HG03097 (cell line): ENCODE measurements at regions not wholly inside any gene's neighbourhood (a gene's known extent, or its start where the extent isn't known, plus 50 kb on each side); places are given as distances from the start of the nearest gene placed in this dataset.

ENCODE experiments used
- ATAC-seq: cut with Tn5 transposase; IDR thresholded peaks from one replicate; pipeline ENCODE4 v1.9.1; 2021; ENCODE audit not compliant: unreplicated experiment, low FRiP score

DNA sequence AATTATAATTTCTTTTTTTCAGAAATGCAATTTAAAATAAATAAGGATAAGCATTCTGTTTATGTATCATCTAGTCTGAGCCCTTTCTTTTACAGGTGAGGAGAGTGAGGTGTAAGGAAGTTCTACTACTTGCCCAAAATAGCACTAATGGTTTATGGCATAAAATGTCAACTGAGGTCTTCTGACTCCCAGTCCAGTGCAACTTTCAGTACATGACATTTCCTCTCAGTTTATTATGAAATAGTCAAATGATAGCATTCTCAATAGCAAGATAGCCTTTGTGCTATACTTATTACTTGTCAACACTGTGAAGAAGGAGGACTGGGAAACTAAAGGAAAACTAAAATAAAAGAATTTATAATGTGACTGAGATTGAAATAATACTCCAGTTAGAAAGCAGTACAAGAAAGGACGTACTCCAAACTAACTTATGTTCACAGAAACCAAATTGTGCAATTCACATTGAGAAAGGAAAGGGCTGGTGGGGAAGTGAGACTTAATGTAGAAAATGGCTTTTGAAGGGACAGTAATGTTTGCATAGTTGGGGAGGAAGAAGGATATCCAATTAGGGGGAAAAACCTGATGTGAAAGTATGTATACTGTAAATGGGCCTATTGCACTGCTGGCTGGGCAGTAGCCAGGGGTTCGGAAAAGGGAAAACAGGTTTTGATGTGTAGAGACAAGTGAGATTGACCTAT, 166.7 kb upstream of the ZEB2 start:
- no peak for ATAC-seq

DNA sequence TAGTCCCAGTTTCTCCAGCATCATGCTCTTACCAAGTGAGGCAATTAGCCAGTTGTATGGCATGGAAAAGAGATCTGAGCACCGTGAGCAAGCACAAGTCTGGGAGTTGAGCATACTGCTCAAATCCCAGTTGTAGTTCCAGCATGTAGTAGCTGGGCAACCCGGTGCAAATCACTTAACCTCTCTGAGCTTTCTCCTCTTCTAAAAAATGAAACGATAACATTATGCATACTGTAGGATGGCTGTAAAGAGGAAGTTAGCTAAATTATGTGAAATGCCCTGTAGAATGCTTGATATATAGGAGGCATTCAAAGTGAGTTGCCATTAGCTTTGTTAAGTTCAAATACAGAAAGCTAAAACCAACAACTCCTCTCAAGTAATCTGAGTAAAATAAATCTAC, 164.0 kb upstream of the ZEB2 start:
- no peak for ATAC-seq

DNA sequence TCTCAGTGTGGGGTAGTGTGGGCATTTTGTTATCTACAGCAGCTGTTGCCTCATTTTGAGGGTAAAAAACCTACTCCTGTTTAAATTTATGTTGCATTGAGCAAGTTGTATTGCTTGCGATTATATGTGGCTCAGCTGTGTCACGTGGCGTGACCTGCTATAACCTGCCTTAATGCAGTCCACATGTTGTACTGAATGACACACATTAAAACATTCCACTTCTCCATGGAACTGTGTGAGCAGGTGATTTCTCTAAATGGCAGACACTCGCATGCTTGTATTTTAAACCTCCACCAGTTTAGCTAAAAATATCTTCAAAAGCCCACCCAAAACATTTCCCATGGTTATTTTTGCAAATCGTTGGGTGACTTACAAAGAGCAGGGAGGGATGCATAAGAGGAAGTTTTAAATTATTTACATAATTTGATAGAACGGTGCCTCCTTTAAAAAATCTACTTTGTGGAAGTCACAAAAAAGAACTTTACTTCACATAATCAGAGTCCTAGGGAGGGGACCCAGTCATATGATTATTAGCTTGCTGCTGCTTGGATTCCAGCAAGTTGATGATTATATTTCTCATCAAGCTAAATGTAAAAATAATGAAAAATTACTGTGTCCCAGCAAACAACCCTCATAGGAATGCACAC, 163.3 kb upstream of the ZEB2 start:
- no peak for ATAC-seq

DNA sequence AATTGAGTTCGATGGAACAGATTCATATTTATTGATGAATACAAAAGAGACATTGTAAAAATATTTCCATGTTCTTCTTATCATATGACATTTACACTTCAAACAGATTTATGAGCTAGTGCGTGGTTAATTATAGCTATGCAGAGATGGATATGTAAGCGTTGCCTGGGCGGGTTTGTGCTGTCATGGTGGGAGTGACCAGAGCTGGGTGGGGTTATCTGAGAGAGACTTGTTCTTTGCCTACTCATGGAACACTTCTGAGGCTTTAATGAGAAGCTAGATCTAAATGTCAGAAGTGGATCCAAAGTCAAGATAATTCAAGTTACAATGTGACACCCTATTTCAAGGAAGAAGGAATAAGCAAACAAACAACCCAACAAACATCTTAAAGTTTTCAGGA, 162.3 kb upstream of the ZEB2 start:
- ATAC-seq: no peak

DNA sequence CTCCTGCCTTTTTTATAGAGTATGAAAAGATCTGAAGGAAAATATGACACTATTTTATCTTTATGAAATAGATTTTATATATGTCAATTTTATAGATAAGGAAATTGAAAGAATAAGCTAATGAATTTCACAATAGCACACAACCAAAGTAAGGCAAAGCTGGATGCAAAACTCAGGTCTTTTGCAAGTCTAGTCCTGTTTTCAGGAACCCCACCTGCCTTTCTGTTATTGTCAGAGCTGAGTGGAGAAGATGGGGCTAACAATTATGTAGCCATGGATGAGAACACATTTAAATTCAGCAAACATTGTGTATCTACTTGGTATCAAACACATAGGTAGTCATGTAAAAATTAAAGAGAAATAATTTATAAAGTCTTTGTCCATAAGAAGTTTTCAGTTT, 161.5 kb upstream of the ZEB2 start:
- no peak for ATAC-seq

DNA sequence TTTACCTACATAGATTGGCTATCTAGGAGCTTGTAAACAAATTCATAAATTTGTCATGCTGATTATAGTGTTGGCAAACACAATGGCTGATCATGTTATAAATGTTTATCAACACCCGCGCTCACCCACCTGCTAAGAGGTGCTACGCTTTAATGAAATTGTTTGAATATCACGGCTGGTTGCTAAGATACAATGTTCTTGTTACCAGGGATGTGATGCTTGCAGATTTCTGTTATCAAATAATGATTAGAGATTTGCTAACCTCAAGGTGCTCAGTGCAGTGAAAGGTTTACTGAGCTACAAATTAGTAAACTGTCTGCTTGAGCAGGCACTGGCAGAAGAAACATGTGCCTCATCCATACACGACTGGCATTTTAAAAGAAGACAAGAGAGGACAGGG, 160.0 kb upstream of the ZEB2 start:
- no peak for ATAC-seq

DNA sequence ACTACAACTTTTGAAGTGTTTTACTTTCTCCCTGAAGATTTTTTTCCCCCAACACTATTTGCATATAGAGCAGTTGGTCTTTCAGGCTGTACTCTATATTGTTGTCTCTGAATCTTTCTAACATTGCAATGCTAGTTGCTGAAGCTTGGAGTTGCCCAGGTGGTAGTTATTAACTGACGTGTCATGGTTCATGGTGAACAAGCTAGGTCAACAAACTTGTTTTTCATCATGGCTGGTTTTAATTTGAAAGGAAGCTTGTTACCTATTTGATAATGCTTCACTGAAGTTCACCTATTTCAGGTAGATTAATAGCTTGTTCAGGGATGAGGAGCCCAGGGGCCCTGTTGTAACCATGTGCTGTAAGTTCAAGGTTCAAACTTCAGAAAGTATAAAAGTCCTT, 158.8 kb upstream of the ZEB2 start:
- no peak for ATAC-seq

DNA sequence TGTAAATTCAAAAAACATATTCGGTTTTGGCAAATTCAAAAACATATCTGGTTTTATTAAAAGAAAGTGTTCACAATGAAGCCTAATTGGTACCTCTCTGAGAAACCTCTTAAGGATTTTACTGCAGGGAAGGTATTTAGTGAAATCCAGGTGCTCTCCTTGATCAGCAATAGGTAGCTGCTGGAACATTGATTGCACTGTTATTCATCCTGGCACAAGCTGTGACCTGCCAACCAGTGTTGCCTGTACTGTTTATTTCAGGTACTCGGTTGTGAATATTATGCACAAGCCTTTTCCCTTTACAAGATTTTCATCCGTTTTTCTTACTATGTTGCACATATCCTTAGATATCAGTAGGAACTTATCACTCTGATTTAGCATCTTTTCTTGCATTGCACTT, 155.8 kb upstream of the ZEB2 start:
- no peak for ATAC-seq

DNA sequence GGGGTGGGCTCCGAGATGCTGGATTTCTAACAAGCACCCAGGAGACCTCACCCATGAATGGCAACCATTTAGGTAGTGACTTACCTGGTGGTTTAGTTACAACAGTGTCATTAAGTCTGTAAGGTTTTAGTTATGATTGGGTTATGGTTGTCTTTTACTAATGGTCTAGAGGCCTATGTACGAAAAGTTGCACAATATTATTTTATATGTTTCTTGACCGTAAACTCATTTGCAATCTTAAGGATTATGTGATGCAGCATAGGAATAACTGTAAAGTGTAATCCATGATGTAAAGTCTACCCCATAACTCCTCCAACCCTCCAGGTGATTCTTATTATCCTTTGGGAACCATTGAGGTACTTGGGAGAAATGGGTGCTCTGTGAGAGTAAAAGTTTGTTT, 155.4 kb upstream of the ZEB2 start:
- no peak for ATAC-seq

DNA sequence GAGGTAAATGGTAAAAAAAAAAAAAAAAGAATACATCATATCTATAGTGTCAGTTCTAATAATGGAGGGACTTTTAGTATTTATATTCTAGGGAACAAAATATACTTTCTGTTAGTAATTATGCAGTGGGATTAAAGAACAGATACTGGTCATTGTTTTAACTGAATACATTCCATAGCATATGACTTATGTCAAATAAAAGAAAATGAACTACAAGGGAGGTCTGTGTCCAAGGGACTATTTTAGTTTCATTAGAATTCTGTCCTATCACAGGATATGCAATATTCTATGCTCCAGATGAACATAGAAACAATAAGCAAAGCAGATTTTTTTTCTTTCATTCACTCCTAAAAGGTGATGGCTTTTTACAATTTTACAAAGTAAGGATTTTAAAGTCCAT, 154.2 kb upstream of the ZEB2 start:
- ATAC-seq: no peak

DNA sequence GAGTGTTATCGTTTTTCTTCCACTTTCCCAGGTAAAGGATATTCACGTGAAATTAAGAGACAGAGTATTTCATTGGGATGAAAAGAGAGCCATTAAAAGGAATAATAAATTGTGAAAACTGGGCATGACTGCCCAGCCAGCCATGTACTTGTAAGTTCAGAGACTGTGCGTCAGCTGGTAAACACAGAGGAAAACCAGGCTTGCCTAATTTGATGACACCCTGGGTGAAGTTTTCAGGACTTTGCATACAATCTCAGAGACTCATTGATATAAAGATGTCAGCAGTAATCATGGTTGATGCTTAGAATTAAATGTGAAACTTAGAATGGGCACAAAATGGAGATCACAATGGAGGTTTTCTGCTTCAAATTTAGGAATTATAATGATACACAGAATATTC, 153.5 kb upstream of the ZEB2 start:
- ATAC-seq: no peak

DNA sequence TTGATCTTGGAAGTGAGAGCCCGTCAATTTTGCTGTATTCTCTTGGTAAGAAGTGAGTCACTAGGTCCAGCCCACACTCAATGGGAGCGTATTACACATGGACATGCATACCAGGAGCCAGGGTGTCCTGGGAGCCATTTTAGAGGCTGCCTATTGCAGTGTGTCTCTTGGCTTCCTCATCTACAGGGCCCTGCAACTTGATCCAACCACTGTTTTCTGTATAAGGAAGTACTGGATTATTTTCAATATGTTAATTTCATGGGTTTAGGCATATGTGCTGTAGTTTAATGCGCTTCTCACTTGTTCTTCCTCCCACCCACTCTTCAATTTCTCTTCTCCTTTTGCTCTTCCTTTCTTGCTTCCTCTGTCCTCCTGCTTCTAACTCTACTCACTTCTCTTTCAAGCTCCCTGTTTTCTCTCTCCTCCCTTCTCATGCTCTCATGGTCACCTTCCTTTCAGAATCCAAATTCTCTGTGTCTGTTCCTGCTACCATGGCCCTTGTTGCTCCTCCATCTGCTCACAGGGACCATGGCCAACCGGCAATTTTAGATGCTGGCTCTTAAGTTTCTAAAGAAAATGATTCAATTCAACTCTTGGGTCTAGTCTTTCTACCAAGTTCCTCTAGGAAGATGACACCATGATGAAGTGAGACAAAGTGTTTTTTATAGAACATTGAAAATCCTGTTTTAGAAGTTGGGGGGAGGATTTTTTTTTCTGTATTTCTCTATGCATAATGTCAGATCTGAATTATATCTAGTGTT, 152.0 kb upstream of the ZEB2 start:
- no peak for ATAC-seq

DNA sequence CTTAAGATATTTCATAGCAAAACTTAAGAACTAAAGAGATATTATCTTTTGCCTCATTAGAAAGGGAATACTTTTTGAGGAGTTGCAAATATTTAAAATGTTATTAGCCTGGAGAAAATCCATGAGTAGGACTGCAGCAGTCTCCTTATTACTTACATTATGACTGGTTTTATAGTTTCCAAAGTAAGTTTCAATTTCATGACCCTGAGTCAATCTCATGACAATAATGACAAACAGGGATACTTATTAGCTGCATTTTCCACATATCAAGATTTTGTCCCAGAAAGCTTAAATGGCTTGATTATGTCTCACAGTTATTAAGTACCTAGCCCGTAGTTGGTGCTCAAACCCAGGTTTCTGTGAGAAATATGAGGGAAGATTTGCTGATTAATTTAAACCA, 150.8 kb upstream of the ZEB2 start:
- ATAC-seq: no peak

DNA sequence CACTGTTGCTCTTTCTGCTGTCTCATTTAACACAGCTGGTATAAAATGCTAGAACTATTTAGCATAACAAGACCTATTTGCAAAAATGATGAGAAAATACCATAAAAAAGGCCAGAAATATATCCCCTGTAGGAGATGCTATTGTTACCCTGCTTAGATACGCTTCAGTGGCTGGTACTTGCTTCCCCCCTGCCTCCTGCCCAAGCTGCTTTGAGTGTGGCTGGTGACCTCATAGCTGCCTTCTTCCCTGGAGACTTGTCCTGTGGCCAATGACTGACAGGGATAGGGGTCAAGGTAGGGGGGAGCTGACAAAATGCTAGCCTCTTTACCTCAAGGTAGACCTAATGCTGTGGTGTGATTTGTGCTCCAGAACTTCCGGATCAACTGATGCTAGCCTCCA, 150.2 kb upstream of the ZEB2 start:
- no peak for ATAC-seq

DNA sequence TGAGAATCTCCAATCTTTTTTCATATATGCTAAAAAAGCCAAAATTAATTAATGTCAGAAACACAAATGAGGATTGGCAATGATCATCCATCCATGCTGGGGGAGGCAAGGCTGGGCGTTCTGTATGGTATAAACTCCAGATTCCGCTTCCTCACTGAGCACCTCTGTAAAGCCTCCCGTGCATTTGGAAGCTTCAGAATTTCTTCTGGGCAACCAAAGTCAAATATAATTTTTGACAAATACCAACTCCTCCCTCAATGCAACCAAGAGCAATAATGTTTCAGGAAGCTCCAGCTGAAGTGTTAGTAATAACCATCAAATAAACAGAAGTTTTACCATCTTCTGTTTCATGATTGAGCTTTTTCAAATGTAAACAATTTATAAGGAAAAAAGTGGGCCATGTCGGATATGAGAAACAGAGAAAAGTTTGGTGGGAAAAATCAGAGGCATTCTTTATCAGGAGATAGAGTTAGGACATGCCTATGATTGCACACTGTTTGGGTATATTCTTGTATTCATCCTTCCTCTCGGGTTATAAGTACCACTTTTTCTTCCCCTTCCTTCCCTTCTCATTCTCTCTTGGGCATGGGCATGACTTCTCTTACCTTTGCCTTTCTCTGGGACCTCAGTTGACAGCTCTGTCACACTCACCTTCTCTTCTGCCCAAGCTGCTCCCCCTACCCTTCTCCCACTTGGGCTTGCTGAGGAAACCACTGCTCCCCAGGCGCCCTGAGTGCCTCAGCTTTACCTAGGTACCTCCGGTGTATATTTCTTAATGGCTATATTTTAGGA, 149.5 kb upstream of the ZEB2 start:
- ATAC-seq: no peak

DNA sequence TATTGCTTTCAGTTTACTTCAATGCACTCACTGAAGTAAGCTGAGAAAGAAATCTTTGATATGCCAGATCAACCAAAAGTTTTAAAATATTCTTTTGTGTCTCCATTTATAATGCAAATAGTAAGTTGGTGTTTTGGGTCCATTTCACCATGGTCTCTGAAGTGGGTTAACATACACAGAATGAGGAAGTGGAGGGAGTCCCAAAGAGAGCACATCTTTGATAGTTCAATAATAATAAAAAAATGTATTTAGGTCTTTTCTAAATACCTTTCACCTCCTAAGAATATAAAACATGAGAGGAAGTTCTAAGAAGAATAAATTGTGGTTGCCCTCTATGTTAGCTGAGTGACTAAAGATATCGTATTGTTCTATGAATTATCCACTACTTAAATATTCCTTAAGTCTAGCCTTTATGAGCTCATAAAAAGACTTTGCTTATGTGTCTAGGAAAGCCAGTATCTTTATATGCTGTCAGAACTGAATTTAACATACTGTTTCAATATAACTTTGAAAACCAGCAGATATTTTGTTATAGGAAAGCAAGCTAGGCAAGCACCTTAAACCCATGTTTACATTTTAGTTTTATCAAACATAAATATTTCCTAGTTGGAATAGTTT, 148.7 kb upstream of the ZEB2 start:
- ATAC-seq: no peak

DNA sequence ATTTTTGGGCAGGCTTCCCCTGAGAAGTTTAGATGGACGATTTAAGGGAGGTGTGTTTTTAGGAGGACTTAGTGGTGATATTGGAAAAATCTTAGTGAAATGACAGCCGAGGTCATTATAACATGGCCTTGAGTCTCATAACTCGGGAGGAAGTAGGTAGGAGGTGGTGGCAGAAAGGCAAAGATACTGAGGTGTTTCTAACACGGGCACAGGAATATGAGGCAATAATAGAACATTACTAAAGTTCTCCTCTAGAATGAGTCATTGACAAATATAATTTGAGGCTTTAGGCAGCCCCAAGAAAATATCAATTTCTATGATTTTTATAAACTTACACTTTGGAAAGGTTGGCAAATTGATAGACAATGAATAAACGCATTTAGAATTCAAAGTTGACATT, 146.1 kb upstream of the ZEB2 start:
- ATAC-seq: no peak

DNA sequence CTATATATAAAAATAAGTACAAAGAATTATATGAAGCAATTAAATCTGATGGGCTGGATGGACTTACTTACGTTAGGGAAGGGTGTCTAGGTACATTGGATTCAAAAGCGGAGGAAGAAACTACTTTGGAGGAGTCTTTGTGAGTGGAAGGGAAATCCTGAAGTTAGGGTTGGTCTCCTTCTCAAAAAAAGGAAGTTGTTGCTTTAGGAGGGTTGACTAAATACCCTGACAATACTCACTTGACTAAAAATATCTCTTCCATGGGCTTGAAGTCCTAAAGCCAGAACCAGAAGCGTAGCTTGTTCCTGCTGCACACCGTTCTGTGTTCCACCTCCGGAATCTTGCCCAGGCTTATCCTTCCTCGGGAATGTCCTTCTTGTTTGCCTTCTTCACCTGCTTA, 143.3 kb upstream of the ZEB2 start:
- no peak for ATAC-seq

DNA sequence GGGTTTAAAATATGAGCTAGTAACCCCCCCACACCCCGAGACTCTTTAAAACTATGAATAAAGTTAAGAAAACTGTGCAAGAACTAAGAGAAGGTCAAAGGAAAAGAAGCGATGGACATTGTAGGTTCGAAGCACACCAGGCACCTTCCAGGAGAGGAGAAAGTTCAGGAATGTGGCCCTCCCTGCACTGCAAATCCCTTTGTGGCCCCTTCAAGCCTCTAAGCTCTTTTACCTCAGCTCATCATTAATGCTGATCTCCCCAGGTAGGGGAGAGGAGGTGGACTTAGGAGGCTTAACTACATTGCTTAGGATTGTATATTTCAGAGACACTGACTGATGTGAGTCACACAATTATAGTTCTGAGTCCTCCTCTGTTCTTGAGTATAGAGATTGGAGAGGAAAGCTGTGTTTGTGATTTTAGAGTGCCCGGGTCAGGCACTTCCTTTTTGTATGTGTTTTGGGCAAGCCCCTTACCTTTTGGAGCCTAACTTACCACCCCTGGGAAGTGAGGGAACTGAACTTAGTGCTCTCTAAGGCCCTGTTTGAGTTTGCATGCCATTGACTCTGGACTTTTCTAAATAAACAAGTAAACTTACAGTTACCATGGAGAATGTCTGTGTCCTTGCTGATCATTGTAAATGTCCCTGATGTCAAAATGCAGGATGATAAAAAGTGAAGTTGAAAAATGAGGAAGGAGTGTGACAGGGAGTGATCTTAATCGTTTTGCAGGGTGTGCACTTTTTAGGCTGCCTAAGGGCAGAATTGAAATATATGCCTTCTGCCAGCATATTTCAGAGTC, 140.8 kb upstream of the ZEB2 start:
- ATAC-seq: no peak

DNA sequence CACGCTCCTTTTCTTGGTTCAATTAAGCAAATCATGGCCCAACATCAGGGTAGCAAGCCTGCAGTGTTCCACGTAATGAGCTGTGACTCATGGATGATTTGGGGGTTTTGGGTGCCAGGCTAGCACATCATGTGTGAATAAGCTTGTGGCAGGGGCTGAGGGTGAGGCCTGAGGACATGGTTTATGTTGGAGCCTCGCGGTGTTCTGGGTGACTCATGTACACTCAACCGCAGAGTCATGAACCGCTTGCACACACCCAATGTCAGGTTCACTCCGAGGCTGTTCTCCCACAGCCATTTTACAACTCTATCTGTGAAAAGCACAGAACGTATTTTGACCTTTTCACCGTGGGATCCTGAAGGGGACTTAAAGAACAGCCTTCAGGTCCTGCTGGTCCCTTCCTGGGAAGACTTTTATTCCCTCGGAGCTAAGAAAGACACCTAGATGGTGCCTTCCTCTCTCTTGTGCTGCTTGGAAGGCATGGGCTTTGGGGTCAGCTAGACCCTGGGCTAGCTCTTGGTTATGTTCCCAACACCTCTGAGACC, 139.9 kb upstream of the ZEB2 start:
- no peak for ATAC-seq
